ENCODE measurements at regions not wholly inside any gene's neighbourhood (a gene's known extent, or its start where the extent isn't known, plus 50 kb on each side); places are given as distances from the start of the nearest gene placed in this dataset.

DNA sequence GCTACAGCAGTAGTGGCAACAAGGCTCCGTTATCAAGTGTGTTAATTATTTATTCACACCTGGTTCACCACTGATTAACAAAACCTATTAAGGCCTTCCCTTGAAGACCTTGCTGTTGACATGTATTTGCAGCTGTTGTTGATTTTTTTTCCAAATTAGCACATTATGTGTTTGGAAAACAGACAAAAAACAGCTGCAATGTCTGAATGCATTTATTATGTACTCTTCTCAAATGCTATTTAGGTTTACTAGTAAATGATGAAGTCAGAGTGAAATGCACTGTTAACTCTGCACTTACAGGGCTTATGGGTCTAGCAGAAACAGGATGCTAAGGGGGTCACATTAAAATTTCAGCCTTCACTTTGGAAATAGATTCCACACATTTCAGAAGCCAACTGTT, 99.5 kb upstream of the PCDH7 start:
- ATAC-seq: no peak
- DNase-seq (ENCODE audit: low spot score): no peak
- TF ChIP-seq, protein P1, sequence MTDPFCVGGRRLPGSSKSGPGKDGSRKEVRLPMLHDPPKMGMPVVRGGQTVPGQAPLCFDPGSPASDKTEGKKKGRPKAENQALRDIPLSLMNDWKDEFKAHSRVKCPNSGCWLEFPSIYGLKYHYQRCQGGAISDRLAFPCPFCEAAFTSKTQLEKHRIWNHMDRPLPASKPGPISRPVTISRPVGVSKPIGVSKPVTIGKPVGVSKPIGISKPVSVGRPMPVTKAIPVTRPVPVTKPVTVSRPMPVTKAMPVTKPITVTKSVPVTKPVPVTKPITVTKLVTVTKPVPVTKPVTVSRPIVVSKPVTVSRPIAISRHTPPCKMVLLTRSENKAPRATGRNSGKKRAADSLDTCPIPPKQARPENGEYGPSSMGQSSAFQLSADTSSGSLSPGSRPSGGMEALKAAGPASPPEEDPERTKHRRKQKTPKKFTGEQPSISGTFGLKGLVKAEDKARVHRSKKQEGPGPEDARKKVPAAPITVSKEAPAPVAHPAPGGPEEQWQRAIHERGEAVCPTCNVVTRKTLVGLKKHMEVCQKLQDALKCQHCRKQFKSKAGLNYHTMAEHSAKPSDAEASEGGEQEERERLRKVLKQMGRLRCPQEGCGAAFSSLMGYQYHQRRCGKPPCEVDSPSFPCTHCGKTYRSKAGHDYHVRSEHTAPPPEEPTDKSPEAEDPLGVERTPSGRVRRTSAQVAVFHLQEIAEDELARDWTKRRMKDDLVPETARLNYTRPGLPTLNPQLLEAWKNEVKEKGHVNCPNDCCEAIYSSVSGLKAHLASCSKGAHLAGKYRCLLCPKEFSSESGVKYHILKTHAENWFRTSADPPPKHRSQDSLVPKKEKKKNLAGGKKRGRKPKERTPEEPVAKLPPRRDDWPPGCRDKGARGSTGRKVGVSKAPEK (CRISPR knock-in tag; IDR thresholded peaks at IDR 0.05; ENCODE audit: borderline replicate concordance): no peak
- no peak for TF ChIP-seq ZBTB8A (CRISPR knock-in tag; IDR thresholded peaks at IDR 0.05; ENCODE audit: borderline replicate concordance, low read depth)
- no peaks in the 10 kb centered on the region for H3K79me2 ChIP-seq (ENCODE audit: insufficient read depth, low read length)
- WGBS (ENCODE audit: low lambda C conversion rate): 3% methylated on average over 1 of the region's 1 CpG
- no peaks in the 10 kb centered on the region for H4K20me1 ChIP-seq (ENCODE audit: insufficient read depth, low read length)
- ChIA-PET CTCF (ENCODE audit: low intra/inter-chr PET ratio, low total read pairs) (no interaction called here), POLR2A (no interaction called here)
- no peak overlapping the region for H3K27ac ChIP-seq (ENCODE audit: extremely low read length, insufficient read depth, low read length)
- H3K4me3 ChIP-seq (replicated peaks in 1 of 3; ENCODE audit: insufficient read depth in 1 of 3, low read depth in 2 of 3, low read length in 3 of 3): no peak overlapping the region
- no peak for FAIRE-seq
- intact Hi-C loops (cut with micrococcal nuclease; ENCODE audit: unreplicated experiment): no loop called here
- BruUV-seq (replicated peaks): no TSS peak
- H3K27me3 ChIP-seq (ENCODE audit: control insufficient read depth in 1 of 2, insufficient read depth in 2 of 2, low read length in 2 of 2): no peaks in the 10 kb centered on the region
- H2AFZ ChIP-seq (ENCODE audit: low read length): no peak overlapping the region
- H3K9ac ChIP-seq (ENCODE audit: insufficient read depth, low read depth, low read length): no peak overlapping the region
- H3K36me3 ChIP-seq (replicated peaks in 1 of 2; ENCODE audit: control insufficient read depth in 1 of 2, insufficient read depth in 2 of 2, low read length in 2 of 2): no peaks in the 10 kb centered on the region
- H3K4me2 ChIP-seq (ENCODE audit: low read depth, low read length): no peak overlapping the region
- no peaks in the 10 kb centered on the region for H3K4me1 ChIP-seq (ENCODE audit: insufficient read depth, low read length)
- in situ Hi-C loops (cut with HindIII; ENCODE audit: extremely low pct_ligation_motif_present, low pct_unique_long_range_greater_than_20kb): no loop called here
- peaks cover 23% of the 10 kb centered on the region for H3K9me3 ChIP-seq (ENCODE audit: low read length)

DNA sequence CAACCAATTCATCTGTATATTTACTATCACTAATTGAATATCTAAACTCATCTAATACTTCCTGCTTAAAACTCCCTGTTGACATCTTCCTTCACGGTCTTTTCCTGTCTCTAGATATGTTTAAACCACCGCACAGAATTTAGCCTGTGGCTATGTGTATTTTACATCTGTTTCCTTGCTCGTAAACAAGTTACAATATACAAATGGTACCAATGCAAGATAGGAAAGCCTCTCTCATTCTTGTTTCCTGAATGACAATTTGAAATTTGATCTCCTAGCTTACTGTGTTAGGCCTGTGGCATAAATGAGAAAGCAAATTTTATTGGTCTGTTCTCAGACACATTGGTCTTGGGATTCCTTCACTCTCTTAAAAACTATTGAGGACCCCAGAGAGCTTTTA, 89.7 kb upstream of the PCDH7 start:
- peaks cover 61% of the 10 kb centered on the region for H3K9me3 ChIP-seq (ENCODE audit: low read length)
- H4K20me1 ChIP-seq (ENCODE audit: insufficient read depth, low read length): no peaks in the 10 kb centered on the region
- BruUV-seq (replicated peaks): no TSS peak
- no peak overlapping the region for H2AFZ ChIP-seq (ENCODE audit: low read length)
- in situ Hi-C loops (cut with HindIII; ENCODE audit: extremely low pct_ligation_motif_present, low pct_unique_long_range_greater_than_20kb): no loop called here
- no peak overlapping the region for H3K9ac ChIP-seq (ENCODE audit: insufficient read depth, low read depth, low read length)
- no peak overlapping the region for H3K4me2 ChIP-seq (ENCODE audit: low read depth, low read length)
- intact Hi-C loops (cut with micrococcal nuclease; ENCODE audit: unreplicated experiment): no loop called here
- no peak for FAIRE-seq
- POLR2A ChIA-PET: no interaction called here
- H3K79me2 ChIP-seq (ENCODE audit: insufficient read depth, low read length): no peaks in the 10 kb centered on the region
- 1% methylated on average over 3 of the region's 3 CpGs for WGBS (ENCODE audit: low lambda C conversion rate)
- H3K27me3 ChIP-seq (ENCODE audit: control insufficient read depth in 1 of 2, insufficient read depth in 2 of 2, low read length in 2 of 2): no peaks in the 10 kb centered on the region
- CTCF ChIA-PET (ENCODE audit: low intra/inter-chr PET ratio, low total read pairs): no interaction called here
- no peak for ATAC-seq
- H3K4me3 ChIP-seq (replicated peaks in 1 of 3; ENCODE audit: insufficient read depth in 1 of 3, low read depth in 2 of 3, low read length in 3 of 3): no peak overlapping the region
- no peaks in the 10 kb centered on the region for H3K36me3 ChIP-seq (replicated peaks in 1 of 2; ENCODE audit: control insufficient read depth in 1 of 2, insufficient read depth in 2 of 2, low read length in 2 of 2)
- H3K4me1 ChIP-seq (ENCODE audit: insufficient read depth, low read length): no peaks in the 10 kb centered on the region
- DNase-seq (ENCODE audit: low spot score): no peak
- no peak overlapping the region for H3K27ac ChIP-seq (ENCODE audit: extremely low read length, insufficient read depth, low read length)
- no peak for TF ChIP-seq ZNF460 (CRISPR knock-in tag; IDR thresholded peaks at IDR 0.05; ENCODE audit: borderline replicate concordance)
- no peak for TF ChIP-seq KMT2A (CRISPR knock-in tag; IDR thresholded peaks at IDR 0.05)
- TF ChIP-seq ZFP36L1 (CRISPR knock-in tag; IDR thresholded peaks at IDR 0.05): no peak
- TF ChIP-seq ZNF260 (CRISPR knock-in tag; IDR thresholded peaks at IDR 0.05; ENCODE audit: borderline replicate concordance, low read depth): no peak
- TF ChIP-seq NR1H2 (CRISPR knock-in tag; IDR thresholded peaks at IDR 0.05; ENCODE audit: borderline replicate concordance, low read depth): no peak
- TF ChIP-seq SOX6 (IDR thresholded peaks at IDR 0.05): no peak
- no peak for TF ChIP-seq SOX6 (CRISPR knock-in tag; IDR thresholded peaks at IDR 0.05)
- TF ChIP-seq, protein P2, sequence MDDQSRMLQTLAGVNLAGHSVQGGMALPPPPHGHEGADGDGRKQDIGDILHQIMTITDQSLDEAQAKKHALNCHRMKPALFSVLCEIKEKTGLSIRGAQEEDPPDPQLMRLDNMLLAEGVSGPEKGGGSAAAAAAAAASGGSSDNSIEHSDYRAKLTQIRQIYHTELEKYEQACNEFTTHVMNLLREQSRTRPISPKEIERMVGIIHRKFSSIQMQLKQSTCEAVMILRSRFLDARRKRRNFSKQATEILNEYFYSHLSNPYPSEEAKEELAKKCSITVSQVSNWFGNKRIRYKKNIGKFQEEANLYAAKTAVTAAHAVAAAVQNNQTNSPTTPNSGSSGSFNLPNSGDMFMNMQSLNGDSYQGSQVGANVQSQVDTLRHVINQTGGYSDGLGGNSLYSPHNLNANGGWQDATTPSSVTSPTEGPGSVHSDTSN (CRISPR knock-in tag; IDR thresholded peaks at IDR 0.05; ENCODE audit: borderline replicate concordance): no peak
- no peak for TF ChIP-seq ZNF777 (CRISPR knock-in tag; IDR thresholded peaks at IDR 0.05)
- no peak for TF ChIP-seq HIC2 (CRISPR knock-in tag; IDR thresholded peaks at IDR 0.05; ENCODE audit: low read depth)
- TF ChIP-seq, protein P3, sequence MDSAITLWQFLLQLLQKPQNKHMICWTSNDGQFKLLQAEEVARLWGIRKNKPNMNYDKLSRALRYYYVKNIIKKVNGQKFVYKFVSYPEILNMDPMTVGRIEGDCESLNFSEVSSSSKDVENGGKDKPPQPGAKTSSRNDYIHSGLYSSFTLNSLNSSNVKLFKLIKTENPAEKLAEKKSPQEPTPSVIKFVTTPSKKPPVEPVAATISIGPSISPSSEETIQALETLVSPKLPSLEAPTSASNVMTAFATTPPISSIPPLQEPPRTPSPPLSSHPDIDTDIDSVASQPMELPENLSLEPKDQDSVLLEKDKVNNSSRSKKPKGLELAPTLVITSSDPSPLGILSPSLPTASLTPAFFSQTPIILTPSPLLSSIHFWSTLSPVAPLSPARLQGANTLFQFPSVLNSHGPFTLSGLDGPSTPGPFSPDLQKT (CRISPR knock-in tag; IDR thresholded peaks at IDR 0.05; ENCODE audit: borderline replicate concordance): no peak
